KOPT-K1 (cell line): ENCODE measurements at regions not wholly inside any gene's neighbourhood (a gene's known extent, or its start where the extent isn't known, plus 50 kb on each side); places are given as distances from the start of the nearest gene placed in this dataset.
"Not testable (repeated sequence)": the region's sequence is repeated elsewhere in the genome, so short reads cannot be mapped to it uniquely, and the experiment has no call there.

Experiments used
- H3K27ac ChIP-seq: fragments of 200-600 bp; sonication (generic); 2 replicates; pipeline ENCODE4 v1.5.1; 2016; ENCODE audit warnings: antibody characterized with exemption, mild to moderate bottlenecking, low read depth, low read length; ENCODE audit not compliant: poor library complexity, severe bottlenecking
- H3K36me3 ChIP-seq: fragments of 200-600 bp; sonication (generic); 2 replicates; pipeline ENCODE4 v1.5.1; 2017; ENCODE audit warnings: antibody characterized with exemption, mild to moderate bottlenecking, low read length, moderate library complexity; ENCODE audit not compliant: insufficient read depth
- H3K9me3 ChIP-seq: fragments of 200-600 bp; sonication (generic); 2 replicates; pipeline ENCODE4 v1.5.1; 2017; ENCODE audit warnings: antibody characterized with exemption, low read length, mild to moderate bottlenecking; ENCODE audit not compliant: insufficient read depth, poor library complexity, severe bottlenecking

GRCh38 chr13:91236921-91237320, 110.6 kb upstream of the MIR17HG start:
- H3K9me3 ChIP-seq: no peaks in the 10 kb centered on the region
- H3K27ac ChIP-seq: no peak overlapping the region
- H3K36me3 ChIP-seq: no peaks in the 10 kb centered on the region

- Histone ChIP-seq H3K9me3 (no peaks in the 10 kb centered on the region), H3K36me3 (no peaks in the 10 kb centered on the region), H3K27ac (no peak overlapping the region)
These were observed 109.5 kb upstream of the MIR17HG start for GRCh38 chr13:91238036-91238435.

- no peaks in the 10 kb centered on the region for H3K9me3 ChIP-seq
- no peaks in the 10 kb centered on the region for H3K36me3 ChIP-seq
These were observed 107.1 kb upstream of the MIR17HG start for GRCh38 chr13:91240341-91240740.

GRCh38 chr13:91241221-91241933, 106.1 kb upstream of the MIR17HG start:
- Histone ChIP-seq H3K9me3 (no peaks in the 10 kb centered on the region), H3K36me3 (no peaks in the 10 kb centered on the region), H3K27ac (no peak overlapping the region)

More at GRCh38 chr13:91240341-91240740, 107.1 kb upstream of the MIR17HG start:
- H3K27ac ChIP-seq: no peak overlapping the region

- no peaks in the 10 kb centered on the region for H3K9me3 ChIP-seq
- no peak overlapping the region for H3K27ac ChIP-seq
These were observed 104.8 kb upstream of the MIR17HG start for GRCh38 chr13:91242652-91243051.

GRCh38 chr13:91245288-91245687, 102.2 kb upstream of the MIR17HG start:
- Histone ChIP-seq H3K9me3 (no peaks in the 10 kb centered on the region), H3K36me3 (no peaks in the 10 kb centered on the region), H3K27ac (no peak overlapping the region)

More at GRCh38 chr13:91242652-91243051, 104.8 kb upstream of the MIR17HG start:
- no peaks in the 10 kb centered on the region for H3K36me3 ChIP-seq

- Histone ChIP-seq H3K27ac (no peak overlapping the region), H3K9me3 (no peaks in the 10 kb centered on the region), H3K36me3 (no peaks in the 10 kb centered on the region)
These were observed 99.7 kb upstream of the MIR17HG start for GRCh38 chr13:91247768-91248167.

GRCh38 chr13:91248249-91248648, 99.2 kb upstream of the MIR17HG start:
- Histone ChIP-seq H3K36me3 (no peaks in the 10 kb centered on the region), H3K27ac (no peak overlapping the region), H3K9me3 (no peaks in the 10 kb centered on the region)

GRCh38 chr13:91249370-91249769, 98.1 kb upstream of the MIR17HG start:
- Histone ChIP-seq H3K9me3 (no peaks in the 10 kb centered on the region), H3K36me3 (no peaks in the 10 kb centered on the region), H3K27ac (no peak overlapping the region)

- Histone ChIP-seq H3K9me3 (no peaks in the 10 kb centered on the region), H3K27ac (no peak overlapping the region), H3K36me3 (no peaks in the 10 kb centered on the region)
These were observed 97.6 kb upstream of the MIR17HG start for GRCh38 chr13:91249861-91250260.

GRCh38 chr13:91251573-91251972, 95.9 kb upstream of the MIR17HG start:
- H3K27ac ChIP-seq, H3K9me3 ChIP-seq, H3K36me3 ChIP-seq: not testable (repeated sequence)

GRCh38 chr13:91264484-91264883, 83.0 kb upstream of the MIR17HG start:
- Histone ChIP-seq H3K36me3 (no peaks in the 10 kb centered on the region), H3K9me3 (no peaks in the 10 kb centered on the region), H3K27ac (no peak overlapping the region)

GRCh38 chr13:91269237-91269636, 78.2 kb upstream of the MIR17HG start:
- H3K27ac ChIP-seq: no peak overlapping the region
- no peaks in the 10 kb centered on the region for H3K9me3 ChIP-seq
- no peaks in the 10 kb centered on the region for H3K36me3 ChIP-seq

GRCh38 chr13:91270031-91270430, 77.5 kb upstream of the MIR17HG start:
- no peaks in the 10 kb centered on the region for H3K36me3 ChIP-seq
- H3K27ac ChIP-seq: no peak overlapping the region
- no peaks in the 10 kb centered on the region for H3K9me3 ChIP-seq

GRCh38 chr13:91272235-91272777, 75.2 kb upstream of the MIR17HG start:
- no peak overlapping the region for H3K27ac ChIP-seq
- H3K36me3 ChIP-seq: no peaks in the 10 kb centered on the region

GRCh38 chr13:91273675-91274074, 73.8 kb upstream of the MIR17HG start:
- Histone ChIP-seq H3K36me3 (no peaks in the 10 kb centered on the region), H3K27ac (no peak overlapping the region), H3K9me3 (no peaks in the 10 kb centered on the region)

More at GRCh38 chr13:91272235-91272777, 75.2 kb upstream of the MIR17HG start:
- H3K9me3 ChIP-seq: no peaks in the 10 kb centered on the region
